GM18498 (cell line): ENCODE measurements at regions not wholly inside any gene's neighbourhood (a gene's known extent, or its start where the extent isn't known, plus 50 kb on each side); places are given as distances from the start of the nearest gene placed in this dataset.

Experiments used
- ATAC-seq: cut with Tn5 transposase; IDR thresholded peaks from one replicate; pipeline ENCODE4 v1.9.1; 2021; ENCODE audit warnings: mild to moderate bottlenecking, moderate library complexity; ENCODE audit not compliant: unreplicated experiment

GRCh38 chr2:120986898-120987650, 251.4 kb downstream of the GLI2 start:
- ATAC-seq = no peak

GRCh38 chr2:120988051-120988699, 252.5 kb downstream of the GLI2 start:
- ATAC-seq = no peak

- no peak for ATAC-seq
These were observed 253.2 kb downstream of the GLI2 start for GRCh38 chr2:120988700-120989511.

- ATAC-seq = no peak
These were observed 254.1 kb downstream of the GLI2 start for GRCh38 chr2:120989512-120990441.

- ATAC-seq = no peak
These were observed 254.8 kb downstream of the GLI2 start for GRCh38 chr2:120990451-120990871.

GRCh38 chr2:120991441-120991840, 255.8 kb downstream of the GLI2 start:
- ATAC-seq = no peak

- ATAC-seq = no peak
These were observed 257.3 kb downstream of the GLI2 start for GRCh38 chr2:120992791-120993555.

- ATAC-seq = no peak
These were observed 258.0 kb downstream of the GLI2 start for GRCh38 chr2:120993661-120994060.

GRCh38 chr2:120994301-120994995, 258.8 kb downstream of the GLI2 start:
- no peak for ATAC-seq

GRCh38 chr2:120995152-120995551, 259.5 kb downstream of the GLI2 start:
- ATAC-seq = no peak

- ATAC-seq = no peak
These were observed 260.1 kb downstream of the GLI2 start for GRCh38 chr2:120995656-120996190.

GRCh38 chr2:120999377-121000097, 263.9 kb downstream of the GLI2 start:
- ATAC-seq = no peak

GRCh38 chr2:121000804-121001203, 265.1 kb downstream of the GLI2 start:
- no peak for ATAC-seq

GRCh38 chr2:121001641-121002040, 266.0 kb downstream of the GLI2 start:
- no peak for ATAC-seq

GRCh38 chr2:121002597-121002996, 266.9 kb downstream of the GLI2 start:
- no peak for ATAC-seq

GRCh38 chr2:121003391-121003790, 267.7 kb downstream of the GLI2 start:
- ATAC-seq = no peak

- no peak for ATAC-seq
These were observed 268.7 kb downstream of the GLI2 start for GRCh38 chr2:121004359-121004758.

GRCh38 chr2:121004950-121005349, 269.3 kb downstream of the GLI2 start:
- no peak for ATAC-seq
